HL-60 (cell line): ENCODE measurements at regions not wholly inside any gene's neighbourhood (a gene's known extent, or its start where the extent isn't known, plus 50 kb on each side); places are given as distances from the start of the nearest gene placed in this dataset.

ENCODE experiments used
- DNase-seq, 2 experiments: peaks; one replicate each; pipeline ENCODE4 v3.0.0-alpha.2; 2010 to 2020; ENCODE audit warnings: low read depth in 1 of 2, low spot score in 1 of 2
- H3K27ac ChIP-seq: fragments of 250-450 bp; sonication (Bioruptor Pico); replicated peaks from 2 replicates; pipeline ENCODE4 v1.5.1; 2020; ENCODE audit warnings: mild to moderate bottlenecking, moderate library complexity
- H3K27me3 ChIP-seq: fragments of 250-450 bp; sonication (Bioruptor Pico); 2 replicates; pipeline ENCODE4 v1.5.1; 2021; ENCODE audit warnings: mild to moderate bottlenecking, moderate library complexity; ENCODE audit not compliant: insufficient read depth, poor library complexity, severe bottlenecking
- H3K4me3 ChIP-seq: replicated peaks from 2 replicates; pipeline ENCODE4 v1.5.1; 2011; ENCODE audit warnings: mild to moderate bottlenecking, control low read depth, low read length; ENCODE audit not compliant: insufficient read depth
- GABPA ChIP-seq: IDR thresholded peaks from 2 replicates; pipeline ENCODE4 v1.6.1; 2012; ENCODE audit warnings: low read depth
- POLR2AphosphoS5 ChIP-seq: IDR thresholded peaks from 2 replicates; pipeline ENCODE4 v1.6.1; 2012; ENCODE audit warnings: low read depth
- SPI1 ChIP-seq: IDR thresholded peaks from 2 replicates; pipeline ENCODE4 v1.6.1; 2012; ENCODE audit warnings: low read depth, mild to moderate bottlenecking, borderline replicate concordance
- TF ChIP-seq, protein P1 (sequence below): IDR thresholded peaks from one replicate; pipeline ENCODE4 v1.5.1; 2011; ENCODE audit warnings: low read length, control low read depth, inconsistent platforms; ENCODE audit not compliant: insufficient read depth
- TF ChIP-seq, protein P2 (sequence below): IDR thresholded peaks from 2 replicates; pipeline ENCODE4 v1.6.1; 2012; ENCODE audit warnings: low read depth; ENCODE audit not compliant: insufficient replicate concordance

DNA sequence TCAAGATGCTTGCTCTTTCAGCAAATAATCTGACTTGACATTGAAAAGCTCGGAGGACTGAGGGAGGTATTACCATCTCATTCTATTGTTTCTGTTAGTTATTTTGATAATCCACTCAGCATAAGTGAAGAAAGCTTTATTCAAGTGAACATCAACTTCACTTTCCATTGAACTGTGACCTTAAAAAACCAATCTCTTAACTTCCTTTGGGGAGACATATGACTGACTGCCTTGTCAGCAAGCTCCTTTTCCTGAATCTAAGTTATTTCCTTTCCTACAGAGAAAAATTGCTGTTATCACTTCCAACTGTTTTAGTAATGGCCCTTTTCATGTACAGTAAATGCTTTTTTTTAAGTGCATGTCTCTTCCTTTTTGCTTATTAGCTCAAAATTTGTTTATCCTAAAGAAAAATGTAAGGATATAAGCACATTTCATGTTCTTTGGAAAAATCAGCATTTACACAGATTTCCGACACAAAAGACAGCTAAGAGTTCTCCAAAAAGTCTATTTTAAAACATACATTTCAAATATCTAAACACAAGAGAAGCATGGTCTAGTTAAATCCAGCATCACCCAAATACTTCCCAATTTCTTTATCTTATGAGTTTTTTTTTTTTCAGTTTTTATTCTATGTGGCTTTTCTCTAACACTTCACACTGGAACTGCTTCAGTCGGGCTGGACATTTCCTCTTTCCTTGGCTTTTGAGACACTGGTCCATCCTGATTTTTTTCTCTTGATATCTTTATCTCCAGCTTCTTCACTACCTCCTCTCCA, 117.9 kb upstream of the DAB2 start:
- Histone ChIP-seq H3K27ac (no peak overlapping the region), H3K4me3 (no peak overlapping the region), H3K27me3 (no peaks in the 10 kb centered on the region)
- TF ChIP-seq GABPA (no peak), SPI1 (no peak), POLR2AphosphoS5 (no peak)
- TF ChIP-seq, protein P1, sequence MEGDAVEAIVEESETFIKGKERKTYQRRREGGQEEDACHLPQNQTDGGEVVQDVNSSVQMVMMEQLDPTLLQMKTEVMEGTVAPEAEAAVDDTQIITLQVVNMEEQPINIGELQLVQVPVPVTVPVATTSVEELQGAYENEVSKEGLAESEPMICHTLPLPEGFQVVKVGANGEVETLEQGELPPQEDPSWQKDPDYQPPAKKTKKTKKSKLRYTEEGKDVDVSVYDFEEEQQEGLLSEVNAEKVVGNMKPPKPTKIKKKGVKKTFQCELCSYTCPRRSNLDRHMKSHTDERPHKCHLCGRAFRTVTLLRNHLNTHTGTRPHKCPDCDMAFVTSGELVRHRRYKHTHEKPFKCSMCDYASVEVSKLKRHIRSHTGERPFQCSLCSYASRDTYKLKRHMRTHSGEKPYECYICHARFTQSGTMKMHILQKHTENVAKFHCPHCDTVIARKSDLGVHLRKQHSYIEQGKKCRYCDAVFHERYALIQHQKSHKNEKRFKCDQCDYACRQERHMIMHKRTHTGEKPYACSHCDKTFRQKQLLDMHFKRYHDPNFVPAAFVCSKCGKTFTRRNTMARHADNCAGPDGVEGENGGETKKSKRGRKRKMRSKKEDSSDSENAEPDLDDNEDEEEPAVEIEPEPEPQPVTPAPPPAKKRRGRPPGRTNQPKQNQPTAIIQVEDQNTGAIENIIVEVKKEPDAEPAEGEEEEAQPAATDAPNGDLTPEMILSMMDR = no peak
- TF ChIP-seq, protein P2, sequence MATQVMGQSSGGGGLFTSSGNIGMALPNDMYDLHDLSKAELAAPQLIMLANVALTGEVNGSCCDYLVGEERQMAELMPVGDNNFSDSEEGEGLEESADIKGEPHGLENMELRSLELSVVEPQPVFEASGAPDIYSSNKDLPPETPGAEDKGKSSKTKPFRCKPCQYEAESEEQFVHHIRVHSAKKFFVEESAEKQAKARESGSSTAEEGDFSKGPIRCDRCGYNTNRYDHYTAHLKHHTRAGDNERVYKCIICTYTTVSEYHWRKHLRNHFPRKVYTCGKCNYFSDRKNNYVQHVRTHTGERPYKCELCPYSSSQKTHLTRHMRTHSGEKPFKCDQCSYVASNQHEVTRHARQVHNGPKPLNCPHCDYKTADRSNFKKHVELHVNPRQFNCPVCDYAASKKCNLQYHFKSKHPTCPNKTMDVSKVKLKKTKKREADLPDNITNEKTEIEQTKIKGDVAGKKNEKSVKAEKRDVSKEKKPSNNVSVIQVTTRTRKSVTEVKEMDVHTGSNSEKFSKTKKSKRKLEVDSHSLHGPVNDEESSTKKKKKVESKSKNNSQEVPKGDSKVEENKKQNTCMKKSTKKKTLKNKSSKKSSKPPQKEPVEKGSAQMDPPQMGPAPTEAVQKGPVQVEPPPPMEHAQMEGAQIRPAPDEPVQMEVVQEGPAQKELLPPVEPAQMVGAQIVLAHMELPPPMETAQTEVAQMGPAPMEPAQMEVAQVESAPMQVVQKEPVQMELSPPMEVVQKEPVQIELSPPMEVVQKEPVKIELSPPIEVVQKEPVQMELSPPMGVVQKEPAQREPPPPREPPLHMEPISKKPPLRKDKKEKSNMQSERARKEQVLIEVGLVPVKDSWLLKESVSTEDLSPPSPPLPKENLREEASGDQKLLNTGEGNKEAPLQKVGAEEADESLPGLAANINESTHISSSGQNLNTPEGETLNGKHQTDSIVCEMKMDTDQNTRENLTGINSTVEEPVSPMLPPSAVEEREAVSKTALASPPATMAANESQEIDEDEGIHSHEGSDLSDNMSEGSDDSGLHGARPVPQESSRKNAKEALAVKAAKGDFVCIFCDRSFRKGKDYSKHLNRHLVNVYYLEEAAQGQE = no peak
- no peak for DNase-seq

DNA sequence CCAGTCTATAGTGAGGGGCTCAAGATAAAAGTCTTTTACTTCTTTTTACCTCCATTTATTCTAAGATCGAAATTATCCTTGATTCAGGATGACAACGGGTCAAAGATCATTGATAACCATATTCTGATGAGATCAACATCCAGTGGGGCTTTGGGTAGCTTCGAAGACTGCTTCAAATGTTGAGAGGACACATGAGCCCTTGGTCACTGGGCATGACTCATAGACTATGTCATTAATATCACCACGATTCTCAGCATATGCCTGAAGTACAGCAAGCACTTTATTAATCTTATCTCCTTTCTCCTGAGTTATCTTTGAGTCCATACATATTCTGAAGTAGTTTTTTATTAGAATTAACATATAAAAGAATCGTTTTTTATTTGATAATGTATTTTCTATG, 117.1 kb upstream of the DAB2 start:
- DNase-seq = no peak
- Histone ChIP-seq H3K27me3 (peaks cover 4% of the 10 kb centered on the region), H3K4me3 (no peak overlapping the region), H3K27ac (no peak overlapping the region)
- TF ChIP-seq SPI1 = no peak
- no peak for TF ChIP-seq POLR2AphosphoS5
- TF ChIP-seq GABPA = no peak

DNA sequence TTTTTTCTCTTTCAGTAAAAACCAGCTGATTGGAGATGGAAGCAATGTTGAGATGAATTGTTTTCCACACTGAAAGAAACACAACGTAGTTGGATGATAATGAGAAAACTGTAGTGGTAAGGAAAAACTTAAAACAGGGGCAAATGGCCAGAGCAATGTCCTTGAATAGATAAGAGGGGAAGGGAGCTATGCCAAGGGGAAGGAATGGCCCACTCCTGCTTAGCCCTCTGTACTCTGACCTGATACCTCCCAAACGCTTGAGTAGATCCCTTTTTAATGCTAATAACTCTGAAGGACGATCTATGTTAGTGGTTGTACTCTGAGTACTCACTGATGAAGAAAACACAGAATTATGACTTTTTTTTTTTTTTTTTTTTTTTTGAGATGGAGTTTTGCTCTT, 114.7 kb upstream of the DAB2 start:
- Histone ChIP-seq H3K27ac (no peak overlapping the region), H3K27me3 (peaks cover 4% of the 10 kb centered on the region), H3K4me3 (no peak overlapping the region)
- TF ChIP-seq, protein P2 = no peak
- TF ChIP-seq POLR2AphosphoS5 = no peak
- TF ChIP-seq SPI1 = no peak
- TF ChIP-seq, protein P1 = no peak
- no peak for TF ChIP-seq GABPA
- DNase-seq = no peak

DNA sequence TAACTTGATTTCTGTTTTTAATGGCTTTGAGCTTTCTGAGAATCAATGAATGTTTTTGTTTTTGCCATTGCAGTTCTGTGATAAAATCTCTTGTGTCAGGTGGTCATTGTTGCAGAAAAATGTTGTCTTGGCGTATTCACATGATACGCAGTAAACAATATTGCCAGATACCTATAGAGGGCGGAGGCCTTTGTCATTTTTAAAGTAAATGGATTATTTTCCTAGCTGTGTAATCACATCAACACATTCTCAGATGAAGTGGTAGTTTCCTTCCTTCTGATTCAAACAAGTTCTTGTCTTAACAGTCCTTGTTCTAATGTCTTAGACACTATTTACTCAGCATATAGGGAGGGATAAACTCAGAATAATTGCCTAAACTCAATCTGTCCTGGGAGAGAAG, 109.9 kb upstream of the DAB2 start:
- Histone ChIP-seq H3K4me3 (no peak overlapping the region), H3K27ac (no peak overlapping the region), H3K27me3 (peaks cover 4% of the 10 kb centered on the region)
- no peak for TF ChIP-seq SPI1
- no peak for TF ChIP-seq POLR2AphosphoS5
- no peak for TF ChIP-seq GABPA
- TF ChIP-seq, protein P2 = no peak
- TF ChIP-seq, protein P1 = no peak
- DNase-seq = no peak
